ENCODE measurements at regions not wholly inside any gene's neighbourhood (a gene's known extent, or its start where the extent isn't known, plus 50 kb on each side); places are given as distances from the start of the nearest gene placed in this dataset.

GRCh38 chr13:33628662-33629061 lies 189.3 kb upstream of the RFC3 start:
- TF ChIP-seq, protein P1, sequence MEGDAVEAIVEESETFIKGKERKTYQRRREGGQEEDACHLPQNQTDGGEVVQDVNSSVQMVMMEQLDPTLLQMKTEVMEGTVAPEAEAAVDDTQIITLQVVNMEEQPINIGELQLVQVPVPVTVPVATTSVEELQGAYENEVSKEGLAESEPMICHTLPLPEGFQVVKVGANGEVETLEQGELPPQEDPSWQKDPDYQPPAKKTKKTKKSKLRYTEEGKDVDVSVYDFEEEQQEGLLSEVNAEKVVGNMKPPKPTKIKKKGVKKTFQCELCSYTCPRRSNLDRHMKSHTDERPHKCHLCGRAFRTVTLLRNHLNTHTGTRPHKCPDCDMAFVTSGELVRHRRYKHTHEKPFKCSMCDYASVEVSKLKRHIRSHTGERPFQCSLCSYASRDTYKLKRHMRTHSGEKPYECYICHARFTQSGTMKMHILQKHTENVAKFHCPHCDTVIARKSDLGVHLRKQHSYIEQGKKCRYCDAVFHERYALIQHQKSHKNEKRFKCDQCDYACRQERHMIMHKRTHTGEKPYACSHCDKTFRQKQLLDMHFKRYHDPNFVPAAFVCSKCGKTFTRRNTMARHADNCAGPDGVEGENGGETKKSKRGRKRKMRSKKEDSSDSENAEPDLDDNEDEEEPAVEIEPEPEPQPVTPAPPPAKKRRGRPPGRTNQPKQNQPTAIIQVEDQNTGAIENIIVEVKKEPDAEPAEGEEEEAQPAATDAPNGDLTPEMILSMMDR (IDR thresholded peaks at IDR 0.05; ENCODE audit: low read length), result no peak
- TF ChIP-seq EZH2 (optimal IDR thresholded peaks at IDR 0.05; ENCODE audit: low read depth, low read length), result no peak
